Glutamatergic neuron (in vitro differentiated cells): ENCODE measurements at regions not wholly inside any gene's neighbourhood (a gene's known extent, or its start where the extent isn't known, plus 50 kb on each side); places are given as distances from the start of the nearest gene placed in this dataset.

Experiments
- DNase-seq: peaks from one replicate; pipeline ENCODE4 v3.0.0; 2022
- H3K27ac Mint-ChIP-seq: one replicate; pipeline ENCODE4 v1.8.0; 2020; ENCODE audit warnings: mild to moderate bottlenecking, mixed read lengths, inconsistent platforms; ENCODE audit not compliant: unreplicated experiment
- H3K27me3 Mint-ChIP-seq: one replicate; pipeline ENCODE4 v1.8.0; 2020; ENCODE audit warnings: mild to moderate bottlenecking, moderate library complexity, mixed read lengths, inconsistent platforms; ENCODE audit not compliant: unreplicated experiment
- H3K36me3 Mint-ChIP-seq: one replicate; pipeline ENCODE4 v1.8.0; 2020; ENCODE audit warnings: mild to moderate bottlenecking, mixed read lengths, inconsistent platforms; ENCODE audit not compliant: unreplicated experiment
- H3K4me1 Mint-ChIP-seq: one replicate; pipeline ENCODE4 v1.8.0; 2020; ENCODE audit warnings: mild to moderate bottlenecking, low read depth, mixed read lengths, inconsistent platforms; ENCODE audit not compliant: unreplicated experiment
- H3K4me3 Mint-ChIP-seq: one replicate; pipeline ENCODE4 v1.8.0; 2020; ENCODE audit warnings: mild to moderate bottlenecking, mixed read lengths, inconsistent platforms; ENCODE audit not compliant: unreplicated experiment
- H3K9me3 Mint-ChIP-seq: one replicate; pipeline ENCODE4 v1.8.0; 2020; ENCODE audit warnings: mild to moderate bottlenecking, moderate library complexity, mixed read lengths, inconsistent platforms; ENCODE audit not compliant: unreplicated experiment
- CTCF ChIP-seq: fragments of 200-600 bp; sonication (generic); IDR thresholded peaks from one replicate; pipeline ENCODE4 v1.5.0; 2021; ENCODE audit not compliant: partially characterized antibody, unreplicated experiment

GRCh38 chr3:81279481-81280379, 481.7 kb downstream of the GBE1 start:
- DNase-seq = no peak
- H3K27me3 Mint-ChIP-seq = no peaks in the 10 kb centered on the region
- no peaks in the 10 kb centered on the region for H3K36me3 Mint-ChIP-seq
- H3K9me3 Mint-ChIP-seq = no peaks in the 10 kb centered on the region
- TF ChIP-seq CTCF = no peak
- H3K4me1 Mint-ChIP-seq = no peaks in the 10 kb centered on the region
- H3K4me3 Mint-ChIP-seq = no peak overlapping the region
- no peak overlapping the region for H3K27ac Mint-ChIP-seq

- no peak overlapping the region for H3K27ac Mint-ChIP-seq
- no peaks in the 10 kb centered on the region for H3K9me3 Mint-ChIP-seq
- no peak for DNase-seq
- no peak overlapping the region for H3K4me3 Mint-ChIP-seq
- TF ChIP-seq CTCF = no peak
- H3K27me3 Mint-ChIP-seq = no peaks in the 10 kb centered on the region
- no peaks in the 10 kb centered on the region for H3K4me1 Mint-ChIP-seq
- H3K36me3 Mint-ChIP-seq = no peaks in the 10 kb centered on the region
These were observed 483.6 kb downstream of the GBE1 start for GRCh38 chr3:81277853-81278252.

- H3K27me3 Mint-ChIP-seq = no peaks in the 10 kb centered on the region
- H3K4me1 Mint-ChIP-seq = no peaks in the 10 kb centered on the region
- TF ChIP-seq CTCF = no peak
- no peak overlapping the region for H3K4me3 Mint-ChIP-seq
- no peaks in the 10 kb centered on the region for H3K9me3 Mint-ChIP-seq
- no peaks in the 10 kb centered on the region for H3K36me3 Mint-ChIP-seq
- no peak for DNase-seq
- H3K27ac Mint-ChIP-seq = no peak overlapping the region
These were observed 486.8 kb downstream of the GBE1 start for GRCh38 chr3:81274671-81275070.

GRCh38 chr3:81270603-81271379, 490.7 kb downstream of the GBE1 start:
- no peak for TF ChIP-seq CTCF
- Mint-ChIP-seq H3K27me3 (no peaks in the 10 kb centered on the region), H3K27ac (no peak overlapping the region), H3K4me1 (no peaks in the 10 kb centered on the region), H3K9me3 (no peaks in the 10 kb centered on the region), H3K36me3 (no peaks in the 10 kb centered on the region), H3K4me3 (no peak overlapping the region)
- no peak for DNase-seq

GRCh38 chr3:81268526-81268925, 492.9 kb downstream of the GBE1 start:
- H3K4me3 Mint-ChIP-seq = no peak overlapping the region
- H3K27me3 Mint-ChIP-seq = no peaks in the 10 kb centered on the region
- no peaks in the 10 kb centered on the region for H3K36me3 Mint-ChIP-seq
- H3K4me1 Mint-ChIP-seq = no peaks in the 10 kb centered on the region
- H3K9me3 Mint-ChIP-seq = no peaks in the 10 kb centered on the region
- TF ChIP-seq CTCF = no peak
- H3K27ac Mint-ChIP-seq = no peak overlapping the region
- no peak for DNase-seq
